ENCODE measurements at regions not wholly inside any gene's neighbourhood (a gene's known extent, or its start where the extent isn't known, plus 50 kb on each side); places are given as distances from the start of the nearest gene placed in this dataset.

DNA sequence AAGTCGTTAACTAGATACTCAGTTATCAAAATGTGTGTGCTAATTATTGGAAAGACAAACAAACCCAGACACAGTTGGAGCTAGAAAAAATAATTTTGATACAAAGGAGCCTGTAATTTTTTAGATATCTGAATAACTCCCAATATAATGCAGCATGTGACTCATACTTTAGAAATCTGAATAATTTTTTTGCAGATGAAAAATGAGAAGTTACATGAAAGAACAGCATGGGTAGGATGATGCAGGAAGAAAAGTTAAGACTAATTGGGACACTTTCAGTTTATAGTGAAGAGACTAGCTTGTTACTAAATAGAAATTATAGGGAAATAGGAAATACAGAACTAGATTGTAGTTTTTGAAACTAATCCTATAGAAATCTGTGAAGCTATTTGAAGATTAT lies 945.8 kb downstream of the CBLN2 start:
- TF ChIP-seq POLR2AphosphoS5 (IDR thresholded peaks at IDR 0.05; ENCODE audit: low read depth, low read length) (no peak), TAF1 (IDR thresholded peaks at IDR 0.05; ENCODE audit: borderline replicate concordance, insufficient read depth, low read length) (no peak)
- TF ChIP-seq, protein P1, sequence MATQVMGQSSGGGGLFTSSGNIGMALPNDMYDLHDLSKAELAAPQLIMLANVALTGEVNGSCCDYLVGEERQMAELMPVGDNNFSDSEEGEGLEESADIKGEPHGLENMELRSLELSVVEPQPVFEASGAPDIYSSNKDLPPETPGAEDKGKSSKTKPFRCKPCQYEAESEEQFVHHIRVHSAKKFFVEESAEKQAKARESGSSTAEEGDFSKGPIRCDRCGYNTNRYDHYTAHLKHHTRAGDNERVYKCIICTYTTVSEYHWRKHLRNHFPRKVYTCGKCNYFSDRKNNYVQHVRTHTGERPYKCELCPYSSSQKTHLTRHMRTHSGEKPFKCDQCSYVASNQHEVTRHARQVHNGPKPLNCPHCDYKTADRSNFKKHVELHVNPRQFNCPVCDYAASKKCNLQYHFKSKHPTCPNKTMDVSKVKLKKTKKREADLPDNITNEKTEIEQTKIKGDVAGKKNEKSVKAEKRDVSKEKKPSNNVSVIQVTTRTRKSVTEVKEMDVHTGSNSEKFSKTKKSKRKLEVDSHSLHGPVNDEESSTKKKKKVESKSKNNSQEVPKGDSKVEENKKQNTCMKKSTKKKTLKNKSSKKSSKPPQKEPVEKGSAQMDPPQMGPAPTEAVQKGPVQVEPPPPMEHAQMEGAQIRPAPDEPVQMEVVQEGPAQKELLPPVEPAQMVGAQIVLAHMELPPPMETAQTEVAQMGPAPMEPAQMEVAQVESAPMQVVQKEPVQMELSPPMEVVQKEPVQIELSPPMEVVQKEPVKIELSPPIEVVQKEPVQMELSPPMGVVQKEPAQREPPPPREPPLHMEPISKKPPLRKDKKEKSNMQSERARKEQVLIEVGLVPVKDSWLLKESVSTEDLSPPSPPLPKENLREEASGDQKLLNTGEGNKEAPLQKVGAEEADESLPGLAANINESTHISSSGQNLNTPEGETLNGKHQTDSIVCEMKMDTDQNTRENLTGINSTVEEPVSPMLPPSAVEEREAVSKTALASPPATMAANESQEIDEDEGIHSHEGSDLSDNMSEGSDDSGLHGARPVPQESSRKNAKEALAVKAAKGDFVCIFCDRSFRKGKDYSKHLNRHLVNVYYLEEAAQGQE (IDR thresholded peaks at IDR 0.05; ENCODE audit: insufficient read depth in 1 of 2, low read depth in 2 of 2, low read length in 2 of 2) = no peak

Measured in PFSK-1 (cell line).